Myocyte (in vitro differentiated cells): ENCODE measurements at regions not wholly inside any gene's neighbourhood (a gene's known extent, or its start where the extent isn't known, plus 50 kb on each side); places are given as distances from the start of the nearest gene placed in this dataset.

Experiments used
- DNase-seq: peaks from one replicate; pipeline ENCODE4 v3.0.0-alpha.2; 2012; ENCODE audit warnings: low read depth

DNA sequence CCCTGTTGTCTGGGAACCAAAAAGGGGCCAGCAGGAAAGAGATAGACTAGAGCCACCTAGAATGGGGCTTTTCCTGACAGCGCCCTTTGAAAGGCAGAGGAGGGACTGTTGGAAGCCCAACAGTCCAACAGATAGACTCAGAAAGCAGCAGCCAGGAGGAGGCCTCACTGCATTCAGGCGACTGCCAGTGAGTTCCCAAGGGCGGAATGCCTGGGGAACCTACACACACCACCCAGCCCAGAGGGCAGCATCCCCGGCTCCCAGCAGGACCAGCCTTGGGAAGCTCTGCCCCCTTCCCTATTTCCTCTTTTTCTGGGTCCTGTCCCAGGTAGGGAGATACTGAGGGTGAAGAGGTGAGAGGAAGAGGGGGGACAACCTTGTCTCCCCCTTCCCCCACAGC is 192.4 kb upstream of the KLF4 start:
- DNase-seq = no peak

DNA sequence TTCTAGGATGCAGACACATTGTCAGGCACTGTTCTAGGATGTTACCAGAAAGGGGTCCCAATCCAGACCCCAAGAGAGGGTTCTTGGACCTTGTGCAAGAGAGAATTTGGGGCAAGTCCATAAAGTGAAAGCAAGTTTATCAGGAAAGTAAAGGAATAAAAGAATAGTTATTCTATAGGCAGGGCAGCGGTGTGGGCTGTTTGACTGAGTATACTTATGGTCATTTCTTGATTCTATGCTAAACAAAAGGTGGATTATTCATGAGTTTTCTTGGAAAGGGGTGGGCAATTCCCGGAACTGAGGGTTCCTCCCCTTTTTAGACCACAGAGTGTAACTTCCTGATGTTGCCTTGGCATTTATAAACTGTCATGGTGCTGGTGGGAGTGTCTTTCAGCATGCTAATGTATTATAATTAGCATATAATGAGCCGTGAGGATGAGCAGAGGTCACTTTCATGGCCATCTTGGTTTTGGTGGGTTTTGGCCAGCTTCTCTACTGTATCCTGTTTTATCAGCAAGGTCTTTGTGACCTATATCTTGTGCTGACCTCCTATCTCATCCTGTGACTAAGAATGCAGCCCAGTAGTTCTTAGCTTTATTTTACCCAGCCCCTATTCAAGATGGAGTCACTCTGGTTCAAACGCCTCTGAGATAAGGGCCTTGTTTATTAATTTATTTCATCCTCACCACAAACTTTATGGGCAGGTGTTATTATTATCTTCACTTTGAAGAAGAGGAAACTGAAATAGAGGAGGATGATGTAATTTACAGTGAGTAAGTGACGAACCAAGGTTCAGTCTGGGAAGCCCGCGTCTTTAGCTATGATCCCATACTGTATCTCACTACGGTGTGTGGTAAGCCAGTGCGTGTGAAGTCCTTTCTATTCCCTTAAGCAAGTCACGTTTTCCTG is 186.0 kb upstream of the KLF4 start:
- DNase-seq = no peak

DNA sequence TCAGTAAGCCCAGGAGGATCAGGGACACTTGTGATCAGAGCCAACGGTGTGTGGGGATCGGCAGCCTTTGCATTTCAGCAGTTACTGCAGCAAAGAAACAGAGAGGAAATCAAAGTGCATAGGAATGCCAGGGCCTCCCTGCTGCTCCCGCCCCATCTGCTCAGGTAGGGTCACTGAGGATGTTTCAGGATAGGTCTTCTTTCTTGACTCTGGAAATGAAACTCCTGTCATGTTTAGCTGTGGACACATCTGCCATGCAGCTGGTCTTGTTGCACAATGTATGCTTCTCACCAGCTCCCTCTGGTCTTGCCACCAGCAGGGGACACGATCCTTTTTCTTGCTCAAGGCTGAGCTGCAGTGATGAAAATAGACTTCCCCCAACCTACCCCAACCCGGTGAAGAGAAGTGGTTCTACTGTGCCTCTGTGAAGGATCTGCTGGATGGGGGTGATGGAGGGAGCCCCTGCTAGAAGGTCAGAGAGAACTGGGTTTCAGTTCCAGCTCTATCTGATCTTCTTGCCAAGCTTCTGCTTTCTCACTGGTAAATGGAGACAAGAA is 185.2 kb upstream of the KLF4 start:
- DNase-seq = no peak

DNA sequence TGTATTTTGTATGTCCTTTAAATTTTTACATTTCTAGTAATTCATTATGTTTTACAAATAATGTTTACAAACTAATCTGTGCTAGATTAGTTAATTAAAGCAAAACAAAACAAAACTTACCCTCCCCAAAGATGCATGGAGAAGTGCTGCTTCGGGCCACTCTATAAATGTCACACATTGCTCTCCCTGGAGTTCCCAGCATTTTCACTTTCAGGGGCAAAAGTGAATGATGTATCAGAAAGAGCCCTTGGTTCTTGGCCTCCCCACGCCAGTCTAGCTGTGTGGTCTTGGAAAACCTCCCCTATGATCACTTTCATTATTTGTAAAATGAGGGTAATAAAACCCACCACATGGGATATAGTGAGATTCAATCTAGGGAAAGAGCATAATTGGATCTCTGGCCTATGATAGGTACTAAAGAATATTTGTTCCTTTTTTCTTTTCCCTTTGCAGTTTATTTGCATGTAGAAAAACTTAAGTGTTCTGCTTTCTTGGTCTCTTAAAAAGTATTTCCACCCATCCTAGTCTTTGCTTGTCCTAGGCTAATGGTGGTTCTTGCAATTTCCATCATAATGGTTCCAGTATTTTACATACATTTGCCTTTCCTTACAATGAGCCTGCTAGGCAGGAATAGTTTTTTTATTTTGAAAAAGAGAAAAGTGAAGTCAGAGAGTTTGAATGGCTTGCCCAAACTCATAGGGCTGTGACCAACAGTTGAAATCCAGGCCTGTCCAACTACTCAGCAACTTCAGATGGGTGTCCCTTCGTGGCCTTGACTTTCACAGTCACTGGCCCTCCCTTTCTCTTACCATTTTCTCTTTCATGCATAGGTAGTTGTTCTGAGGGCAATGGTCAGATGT is 184.5 kb upstream of the KLF4 start:
- DNase-seq = no peak

DNA sequence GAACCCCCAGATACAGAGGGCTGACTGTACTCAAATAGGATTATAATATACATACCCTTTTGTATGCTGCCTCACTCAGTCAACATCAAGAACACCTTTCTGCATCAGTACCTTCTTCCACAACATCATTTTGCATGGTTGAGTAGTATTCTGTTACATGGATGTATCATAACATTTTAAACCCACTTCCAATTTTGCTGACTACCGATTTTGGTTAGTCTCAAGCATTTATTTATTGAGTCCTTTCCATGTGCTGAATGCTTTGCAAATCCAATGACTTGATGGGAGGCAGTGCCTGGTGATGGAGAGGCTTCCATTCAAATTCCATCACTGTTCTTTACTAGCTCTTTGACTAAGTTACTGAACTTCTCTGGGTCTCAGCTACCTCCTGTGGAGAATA is 182.0 kb upstream of the KLF4 start:
- no peak for DNase-seq

DNA sequence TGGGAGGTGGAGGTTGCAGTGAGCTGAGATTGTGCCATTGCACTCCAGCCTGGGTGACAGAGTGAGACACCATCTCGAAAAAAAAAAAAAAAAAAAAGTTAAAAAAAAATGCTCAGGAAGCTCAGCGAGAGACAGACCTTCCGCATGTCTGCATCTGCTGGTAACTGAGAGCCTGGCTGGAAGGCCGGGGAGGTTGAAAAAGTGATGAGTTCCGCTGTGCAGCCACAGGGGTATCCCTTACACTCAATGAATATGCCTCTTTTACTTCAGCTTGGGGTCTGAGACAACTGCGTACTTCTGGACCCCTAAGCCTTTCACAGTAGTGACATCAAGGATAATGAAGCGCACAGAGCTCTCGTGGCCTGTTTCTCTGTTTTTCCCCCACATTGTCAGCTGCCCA is 179.9 kb upstream of the KLF4 start:
- DNase-seq = no peak

DNA sequence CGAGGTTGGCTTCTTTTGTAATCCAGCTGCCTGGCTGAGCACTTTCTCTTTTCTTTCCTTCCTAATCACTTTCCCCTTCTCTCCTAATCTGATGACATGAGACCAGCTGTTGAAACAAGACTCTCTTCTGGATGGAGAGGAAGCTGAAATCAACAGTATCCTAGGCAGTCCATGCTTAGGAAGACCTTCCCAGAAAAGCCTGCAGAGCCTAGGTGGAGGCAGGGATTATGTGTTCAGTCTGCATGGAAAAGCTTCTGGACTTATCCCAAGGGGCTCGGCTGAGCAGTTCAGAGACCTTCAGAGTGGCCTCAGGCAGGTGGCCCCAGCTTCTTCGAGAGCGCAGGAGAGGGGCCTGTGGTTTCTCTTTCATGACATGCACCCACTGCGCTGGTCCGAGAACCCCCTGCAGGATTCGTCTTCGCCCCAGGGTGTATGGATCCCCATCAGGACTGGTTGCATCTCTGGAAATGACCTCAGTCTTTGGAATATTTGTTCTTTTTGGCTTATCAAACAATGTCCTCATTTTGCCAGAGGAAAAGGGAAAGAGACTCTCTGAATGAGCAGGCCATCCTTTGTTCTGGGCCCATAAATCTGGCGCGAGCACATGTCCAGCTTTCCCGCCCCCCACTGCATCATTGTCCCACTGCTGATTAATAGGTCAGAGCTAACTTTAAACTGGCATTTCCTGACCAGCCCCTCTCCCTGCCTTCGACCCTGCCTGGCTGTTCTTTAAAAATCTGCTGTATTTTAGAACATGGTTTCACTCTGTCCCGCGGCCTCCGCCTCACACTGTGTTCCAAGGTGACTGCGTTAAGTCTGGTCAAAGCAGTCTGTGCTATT is 177.9 kb upstream of the KLF4 start:
- DNase-seq = no peak

DNA sequence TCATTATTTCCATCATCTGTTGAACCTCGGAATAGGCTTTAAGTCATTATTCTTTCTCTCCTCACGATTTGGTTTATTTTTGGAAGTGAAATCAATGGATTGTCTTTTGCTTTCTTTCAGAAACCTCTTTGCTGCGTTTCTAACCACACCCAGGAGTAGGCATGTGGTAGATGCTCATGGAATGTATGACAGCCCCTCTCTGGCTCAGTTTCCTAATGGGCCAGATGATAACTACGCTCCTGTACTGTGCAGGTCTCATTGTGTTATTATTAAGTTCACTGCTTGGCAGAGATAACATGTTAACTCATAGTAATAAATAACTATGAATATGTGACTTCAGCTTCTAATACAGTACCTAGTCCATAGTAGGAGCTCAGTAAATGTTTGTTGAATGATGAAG is 175.5 kb upstream of the KLF4 start:
- peak; percentile 36 for DNase-seq

DNA sequence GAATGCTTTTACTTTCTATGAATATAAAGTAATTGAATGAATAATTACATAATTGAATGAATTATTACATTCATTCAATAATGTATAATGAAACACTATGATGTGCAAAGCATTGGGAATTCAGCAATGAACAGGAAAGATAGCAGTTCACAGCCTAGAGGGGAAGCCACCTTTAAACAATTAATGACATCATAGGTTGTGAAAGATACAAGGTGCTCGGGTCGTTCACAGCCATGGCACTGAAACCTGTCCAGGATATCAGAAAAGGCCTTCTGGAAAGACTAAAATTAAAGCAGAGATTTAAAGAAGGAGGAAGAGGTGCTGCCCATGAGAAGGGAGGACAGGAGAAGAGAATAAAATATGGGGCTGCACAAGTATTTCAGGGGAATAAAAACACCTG is 171.4 kb upstream of the KLF4 start:
- no peak for DNase-seq

DNA sequence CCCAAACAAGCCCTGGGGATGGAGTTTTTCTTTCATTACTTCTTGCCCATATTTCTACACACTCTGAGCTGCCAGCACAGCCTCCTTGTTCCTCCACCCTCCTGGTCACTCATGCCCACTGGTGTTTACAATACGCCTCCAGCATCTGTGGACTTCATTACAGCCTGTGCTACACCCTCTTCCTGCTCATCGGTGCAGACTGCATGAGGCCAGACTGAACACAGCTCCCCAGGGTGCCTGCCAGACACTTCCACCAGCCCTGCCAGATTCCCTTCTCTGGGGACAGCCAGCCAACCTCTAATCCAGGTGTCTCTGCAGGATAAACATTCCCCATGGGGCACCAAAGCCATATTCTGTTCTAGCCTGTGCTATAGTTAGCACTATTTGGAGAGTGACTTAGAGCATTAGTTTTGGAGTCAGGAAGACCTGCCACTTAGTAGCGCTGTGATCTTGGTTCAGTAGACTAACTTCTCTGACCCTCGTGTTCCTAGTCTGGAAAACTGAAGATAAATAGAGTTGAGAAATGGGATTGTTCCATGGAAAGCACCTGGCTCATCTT is 163.8 kb upstream of the KLF4 start:
- no peak for DNase-seq

DNA sequence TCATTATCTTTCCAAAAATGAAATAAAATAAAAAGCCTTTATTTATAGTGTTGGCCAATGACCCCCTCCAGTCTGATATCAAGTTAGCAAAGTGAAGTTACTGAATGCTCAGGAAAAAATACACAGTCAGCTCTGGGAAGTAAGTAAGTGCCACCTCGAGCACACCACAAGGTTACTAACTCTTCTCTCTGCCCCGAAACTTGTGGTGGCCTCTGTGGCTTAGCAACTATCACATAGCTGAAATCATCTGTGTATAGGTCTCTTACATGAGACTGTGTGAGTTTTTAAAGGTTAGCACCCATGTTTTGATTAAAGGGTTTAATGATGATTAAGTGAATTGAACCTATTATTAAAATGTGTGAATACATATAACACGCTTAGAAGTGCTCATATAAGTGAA is 161.4 kb upstream of the KLF4 start:
- DNase-seq = peak; percentile 32

DNA sequence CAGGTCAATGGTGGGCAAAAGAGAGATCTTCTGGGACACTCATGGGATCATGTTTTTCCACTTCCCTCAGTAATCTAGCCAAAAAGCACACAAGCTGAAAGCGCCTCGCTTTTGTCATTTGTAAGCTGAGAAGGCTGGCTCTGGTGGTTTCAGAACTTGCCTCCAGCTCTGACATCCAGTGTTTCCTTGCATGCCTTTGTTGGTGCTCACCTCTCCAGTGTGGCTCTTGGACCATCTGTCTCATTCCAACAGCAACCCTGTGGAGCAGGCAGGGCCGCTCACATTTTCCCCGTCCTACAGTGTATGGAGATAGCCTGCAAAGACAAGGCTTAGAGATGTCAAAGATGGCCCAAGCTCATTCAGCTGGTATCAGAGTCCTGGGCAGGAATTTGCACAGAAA is 160.8 kb upstream of the KLF4 start:
- DNase-seq = peak; percentile 93

DNA sequence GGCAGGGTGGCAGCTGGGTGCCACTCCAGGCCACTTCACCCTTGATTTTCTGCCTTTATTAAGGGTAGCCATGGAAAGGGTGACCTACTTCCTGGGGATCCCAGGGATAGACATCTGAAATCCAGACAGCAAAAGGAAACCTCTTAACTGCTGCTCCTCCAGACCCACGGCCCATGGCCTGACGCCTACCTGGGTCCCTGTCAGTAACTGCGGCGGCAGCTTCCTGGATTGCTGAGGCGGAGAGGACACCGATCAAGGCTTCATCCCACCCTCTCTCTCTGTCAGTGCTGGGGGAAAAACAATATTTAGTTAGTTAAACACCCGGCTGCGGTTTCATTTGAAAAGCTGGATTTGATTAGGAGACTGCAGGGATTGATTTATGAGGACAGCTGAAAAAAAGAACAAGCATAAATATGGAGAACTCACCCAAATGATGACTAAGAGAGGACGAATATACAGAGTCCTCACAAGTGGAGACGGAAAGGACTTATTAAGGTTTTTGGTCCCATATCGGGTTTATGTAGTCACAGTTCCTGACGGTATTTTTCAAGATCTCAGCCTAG is 158.7 kb upstream of the KLF4 start:
- DNase-seq = peak; percentile 54

DNA sequence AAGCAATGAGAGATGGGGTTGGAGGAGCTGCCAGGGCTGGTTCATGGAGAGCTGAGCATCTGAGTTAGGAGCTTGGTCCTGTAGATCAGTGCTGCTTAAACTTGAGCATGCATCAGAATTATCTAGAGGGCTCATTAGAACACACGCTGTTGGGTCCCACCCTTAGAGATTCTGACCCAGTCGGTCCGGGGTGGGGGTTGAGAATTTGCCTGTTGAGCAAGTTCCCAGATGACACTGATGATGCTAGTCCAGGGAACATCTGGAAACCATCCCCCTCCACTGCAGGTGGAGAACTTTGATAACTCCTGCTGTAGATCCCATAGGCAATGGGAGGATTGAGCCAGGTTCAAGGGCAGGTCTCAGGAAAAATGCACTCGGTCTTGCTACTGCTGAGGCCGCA is 158.0 kb upstream of the KLF4 start:
- DNase-seq = no peak

DNA sequence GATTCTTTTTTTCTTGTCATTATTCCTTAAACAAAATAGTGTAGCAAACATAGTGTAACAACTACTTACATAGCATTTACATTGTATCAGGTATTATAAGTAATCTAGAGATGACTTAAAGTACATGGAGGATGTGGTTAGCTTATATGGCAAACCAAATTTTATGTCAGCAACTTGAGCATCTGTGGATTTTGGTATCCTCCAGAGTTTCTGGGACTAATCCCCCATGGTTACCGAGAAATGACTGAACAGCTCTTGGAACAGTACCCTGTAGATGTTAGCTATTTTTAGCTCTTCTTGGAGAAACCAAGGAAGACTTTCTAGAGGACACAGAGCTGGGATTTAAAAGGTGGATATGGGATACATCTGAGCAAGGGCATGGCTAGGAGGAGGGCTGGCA is 157.6 kb upstream of the KLF4 start:
- no peak for DNase-seq

DNA sequence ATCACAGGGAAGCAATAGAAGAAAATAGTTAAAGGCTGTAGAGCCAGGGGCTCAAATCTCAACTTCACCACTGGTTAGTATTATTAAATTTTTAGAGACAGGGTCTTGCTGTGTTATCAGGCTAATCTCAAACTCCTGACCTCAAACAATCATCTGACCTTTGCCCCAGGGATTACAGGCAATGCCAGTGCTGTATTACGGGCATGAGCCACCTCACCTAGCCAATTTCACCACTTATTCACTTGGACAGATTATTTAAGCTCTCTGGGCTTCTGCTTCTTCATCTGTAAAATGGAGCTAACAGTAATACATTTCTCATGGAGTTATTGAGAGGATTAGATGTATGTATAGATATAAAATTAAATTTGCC is 155.9 kb upstream of the KLF4 start:
- DNase-seq = no peak

DNA sequence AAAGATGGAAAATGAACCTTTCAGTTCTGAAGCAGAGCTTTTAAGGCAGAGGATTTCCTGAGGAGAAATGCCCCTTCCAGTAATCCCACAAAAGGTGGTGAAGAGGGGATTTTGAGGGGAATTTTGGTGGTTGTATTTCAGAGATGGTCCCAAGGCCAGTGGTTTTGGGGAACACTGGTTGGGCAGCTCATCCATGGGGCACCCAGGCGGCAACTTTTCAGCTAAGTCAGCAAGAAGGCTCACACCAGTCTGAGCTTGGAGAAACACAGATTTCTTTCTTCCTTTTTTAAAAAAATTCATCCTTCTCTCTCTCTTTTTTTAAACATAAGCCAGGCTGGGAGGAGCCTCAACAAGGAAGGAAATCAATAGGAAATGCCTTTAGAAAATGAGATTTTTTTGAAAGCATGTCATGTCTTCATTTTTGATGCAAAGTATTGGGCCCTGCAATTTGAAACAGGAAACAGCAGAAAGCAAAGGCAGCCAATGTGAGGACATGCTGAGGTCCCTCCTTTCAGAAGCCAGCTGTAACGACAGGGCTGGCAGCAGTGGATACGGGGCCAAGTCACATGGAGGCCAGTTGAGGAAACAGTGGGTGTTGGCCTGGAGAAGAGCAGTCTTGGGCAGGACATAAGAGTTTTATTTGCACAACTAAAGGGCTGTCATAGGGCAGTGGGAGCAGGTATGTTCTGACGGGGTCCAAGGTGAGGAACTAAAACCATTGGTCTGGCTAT is 155.3 kb upstream of the KLF4 start:
- peak; percentile 34 for DNase-seq

DNA sequence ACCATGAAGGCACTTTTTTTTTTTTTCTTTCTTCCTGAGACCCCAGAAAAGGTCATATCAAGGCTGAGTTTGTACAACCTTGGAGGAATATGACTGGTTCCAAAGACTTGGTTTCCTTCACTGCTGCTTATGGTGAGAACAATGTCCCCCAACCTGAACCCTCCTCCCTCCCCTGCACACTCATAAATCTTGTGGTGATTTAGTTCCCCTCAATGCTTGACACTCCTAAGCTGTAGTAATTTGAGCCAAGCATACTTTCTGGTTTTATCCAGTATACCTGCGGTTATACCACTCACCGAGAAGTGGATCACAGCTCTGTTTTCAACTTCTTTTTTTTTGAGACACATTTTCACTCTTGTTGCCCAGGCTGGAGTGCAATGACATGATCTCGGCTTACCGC is 149.9 kb upstream of the KLF4 start:
- no peak for DNase-seq

DNA sequence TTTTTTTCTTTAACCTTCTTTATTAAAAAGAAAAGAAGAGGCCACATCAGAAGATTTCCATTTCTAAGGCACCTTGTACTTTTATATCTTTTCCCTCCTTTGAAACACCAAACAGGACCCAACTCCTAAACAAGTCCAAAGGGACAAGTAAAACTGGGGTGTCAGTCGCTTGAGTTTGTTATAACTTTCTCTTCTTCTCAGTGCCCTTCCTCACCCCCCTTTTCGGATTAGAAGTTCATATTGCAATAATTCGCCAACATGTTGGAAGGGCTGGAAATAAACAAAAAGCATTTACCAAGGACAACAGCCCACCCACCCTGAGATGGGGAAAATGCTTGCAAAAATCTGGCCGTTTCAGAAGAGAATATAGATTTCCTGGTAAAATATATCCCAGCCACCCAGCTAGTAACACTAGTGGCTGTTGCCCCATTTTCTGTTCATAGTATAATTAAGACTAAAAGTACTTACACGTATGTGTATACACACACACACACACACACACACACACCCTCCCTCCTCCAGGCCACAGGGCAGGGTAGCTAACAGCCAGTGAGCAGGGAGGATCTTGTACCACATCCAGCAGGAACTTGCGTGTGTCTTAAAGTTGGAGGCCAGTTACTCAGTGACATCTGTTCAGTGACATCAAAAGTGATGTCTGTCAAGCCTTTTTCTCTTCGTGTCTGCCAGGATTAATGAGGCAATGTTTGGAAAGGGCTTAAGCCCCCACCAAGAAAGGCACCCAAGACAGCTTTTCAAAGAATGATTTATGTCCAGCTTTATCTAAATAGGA is 149.1 kb upstream of the KLF4 start:
- DNase-seq = peak; percentile 92
